Activated CD4-positive, alpha-beta T cell treated with anti-CD3 and anti-CD28 coated beads, Interleukin-2, amount 50 U/mL, for 24 hours (primary cell): ENCODE measurements at regions not wholly inside any gene's neighbourhood (a gene's known extent, or its start where the extent isn't known, plus 50 kb on each side); places are given as distances from the start of the nearest gene placed in this dataset.

Experiments
- DNase-seq, 2 donors: peaks; one replicate each; pipeline ENCODE4 v3.0.0-alpha.2; 2020; ENCODE audit warnings: low read depth in 1 of 2, low spot score in 1 of 2

DNA sequence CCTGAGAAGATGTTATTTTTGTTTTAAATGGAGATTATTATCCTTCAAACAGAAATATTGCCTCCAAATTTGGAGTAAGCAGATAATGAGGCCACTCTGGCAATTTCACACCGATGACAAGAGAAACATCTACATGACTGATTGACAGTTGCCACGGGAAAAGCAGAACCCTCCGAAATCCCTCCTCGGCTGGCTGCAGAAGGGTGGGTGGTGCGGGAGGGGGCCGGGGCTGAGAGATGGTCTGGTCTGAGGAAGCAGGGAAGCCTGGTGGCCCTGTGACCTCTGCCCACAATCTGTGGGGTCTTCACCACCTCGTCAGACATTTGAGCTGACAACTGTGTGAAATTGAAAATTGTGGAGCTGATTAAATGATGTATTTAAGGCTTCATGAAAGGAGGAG lies 503.2 kb downstream of the MN1 start:
- no peak for DNase-seq

DNA sequence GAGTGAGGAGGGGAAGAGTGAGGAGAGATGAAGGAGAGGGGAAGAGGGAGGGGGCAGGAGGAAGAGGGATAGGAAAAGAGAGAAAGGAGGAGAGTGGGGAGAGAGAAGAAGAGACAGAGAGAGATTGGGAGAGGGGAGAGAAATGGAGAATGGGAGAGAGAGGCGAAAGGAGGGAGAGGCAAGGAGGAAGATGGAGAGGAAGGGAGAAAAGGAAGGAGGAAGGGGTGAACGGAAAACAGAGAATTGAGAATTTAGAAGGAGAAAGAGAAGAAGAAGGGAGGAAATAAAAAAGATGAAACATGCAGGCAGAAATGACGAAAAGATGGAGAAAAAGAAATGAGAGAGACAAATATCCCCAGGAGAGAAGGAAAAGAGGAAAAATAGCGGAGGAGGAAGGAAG lies 502.8 kb downstream of the MN1 start:
- DNase-seq: no peak

- DNase-seq: no peak
These were observed 502.1 kb downstream of the MN1 start for GRCh38 chr22:27299181-27300085.

GRCh38 chr22:27300536-27301285 lies 500.8 kb downstream of the MN1 start:
- DNase-seq: no peak

DNA sequence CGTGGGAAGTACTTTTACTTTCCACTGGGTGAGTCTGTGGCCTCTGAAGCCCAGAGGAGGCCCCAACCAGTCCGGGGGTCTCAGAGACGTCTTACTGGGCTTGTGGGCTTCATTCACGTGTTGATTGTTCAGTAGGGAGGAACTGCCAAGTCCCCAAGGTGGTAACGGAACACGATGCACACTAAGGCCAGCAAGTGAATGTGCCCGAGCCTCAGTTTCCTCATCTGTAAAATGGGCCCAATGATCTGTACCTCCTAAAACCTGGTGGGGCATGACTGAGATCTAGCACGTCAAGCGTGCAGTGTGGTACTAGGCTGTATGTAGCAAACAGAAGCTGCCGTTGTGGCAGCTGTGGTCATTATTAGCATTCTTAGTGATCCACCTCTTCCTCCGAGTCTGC lies 499.1 kb downstream of the MN1 start:
- no peak for DNase-seq

- DNase-seq: no peak
These were observed 497.8 kb downstream of the MN1 start for GRCh38 chr22:27303718-27304117.

- DNase-seq: no peak
These were observed 494.8 kb downstream of the MN1 start for GRCh38 chr22:27306771-27307170.

- DNase-seq: no peak
These were observed 493.9 kb downstream of the MN1 start for GRCh38 chr22:27307545-27308247.

- no peak for DNase-seq
These were observed 493.0 kb downstream of the MN1 start for GRCh38 chr22:27308513-27308912.

DNA sequence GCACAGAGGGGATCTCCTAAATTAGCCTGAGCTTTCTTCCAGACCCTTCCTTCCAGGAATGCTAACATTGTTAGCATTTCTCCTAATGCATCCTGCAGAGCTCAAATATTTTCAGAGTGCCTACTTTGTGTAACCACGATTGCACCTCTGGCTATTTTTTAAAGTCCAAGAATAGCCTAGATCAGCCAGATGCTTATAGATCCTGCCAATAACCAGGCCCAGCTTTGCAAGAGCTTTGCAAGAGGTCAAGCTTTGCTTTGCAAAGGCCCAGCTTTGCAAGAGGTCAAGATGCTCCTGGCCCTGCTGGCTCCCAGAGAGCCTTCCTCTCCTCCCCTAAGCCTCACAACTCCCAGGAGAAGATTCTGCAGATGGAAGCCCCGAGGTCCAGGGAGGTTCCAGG lies 491.9 kb downstream of the MN1 start:
- no peak for DNase-seq

DNA sequence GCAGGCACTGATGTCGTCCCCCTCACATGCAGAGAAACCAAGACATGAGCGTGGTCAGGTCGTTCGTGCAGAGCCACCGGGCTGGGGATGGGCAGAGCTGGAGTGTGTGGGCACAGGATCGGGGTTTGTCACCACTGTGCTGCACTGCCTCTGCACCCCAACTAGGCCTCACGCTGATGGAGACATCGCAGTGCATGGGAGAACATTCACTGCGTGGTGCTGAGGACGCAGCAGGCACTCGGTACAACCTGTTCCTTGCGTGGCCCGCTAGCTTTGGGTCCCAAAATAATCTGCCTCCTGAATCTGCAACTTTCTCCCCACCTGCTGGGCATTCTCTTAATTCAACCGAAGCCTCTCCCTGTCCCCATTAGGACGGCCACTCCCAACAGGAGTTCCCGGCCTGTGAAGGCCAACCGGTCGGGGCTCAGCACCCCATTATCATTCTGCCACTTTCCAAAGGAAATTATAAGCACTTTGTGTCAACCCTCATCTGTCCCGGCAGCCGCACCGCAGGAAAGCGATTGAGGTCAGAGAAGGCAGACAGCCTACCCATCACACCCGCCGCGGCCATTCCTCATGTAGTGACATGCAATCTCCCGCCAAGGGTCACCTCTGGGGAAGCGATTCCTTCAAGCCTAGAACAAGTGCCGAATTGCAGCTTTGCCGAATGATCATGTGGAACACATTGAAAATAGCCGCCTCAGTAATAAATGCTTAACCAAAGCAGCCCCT lies 490.4 kb downstream of the MN1 start:
- DNase-seq: no peak

DNA sequence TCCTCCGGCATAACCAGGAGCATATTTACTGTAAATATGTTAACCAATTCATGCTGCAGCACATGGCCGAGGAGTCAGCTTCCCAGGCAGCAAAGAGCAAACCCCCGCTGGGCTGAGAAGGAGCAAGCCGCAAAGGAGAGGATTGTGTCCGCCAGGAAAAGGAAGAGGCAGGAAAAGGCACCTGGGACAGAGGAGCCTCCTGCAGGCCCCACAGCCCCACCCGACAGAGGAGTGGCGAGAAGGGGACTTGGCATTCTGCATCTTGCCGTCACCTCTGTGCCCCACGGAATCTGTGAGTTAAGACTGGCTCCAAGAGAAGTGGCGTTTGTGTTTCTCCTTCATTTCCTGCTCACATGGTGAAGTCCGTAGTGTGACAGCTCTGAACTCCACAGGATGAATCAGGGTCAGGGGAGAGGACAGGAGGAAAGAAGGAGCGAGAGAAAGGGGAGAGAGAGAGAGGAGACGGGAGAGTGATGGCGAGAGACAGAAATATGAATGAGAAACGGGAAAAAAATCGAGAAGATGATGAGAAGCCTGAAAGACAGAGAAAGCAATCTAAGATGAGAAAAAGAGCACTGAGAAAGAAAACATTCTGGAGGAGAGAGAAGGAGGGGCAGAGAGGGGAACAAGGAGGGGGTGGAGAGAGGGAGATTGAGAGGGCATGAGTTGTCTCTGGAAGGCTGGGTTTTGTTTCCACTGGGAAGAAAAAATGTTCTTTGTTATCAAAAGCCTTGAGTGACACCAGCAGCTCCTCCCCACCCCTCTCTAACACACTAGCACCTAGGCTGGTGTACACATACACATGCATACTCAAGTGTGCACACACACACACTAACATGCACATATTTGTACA lies 489.6 kb downstream of the MN1 start:
- no peak for DNase-seq

DNA sequence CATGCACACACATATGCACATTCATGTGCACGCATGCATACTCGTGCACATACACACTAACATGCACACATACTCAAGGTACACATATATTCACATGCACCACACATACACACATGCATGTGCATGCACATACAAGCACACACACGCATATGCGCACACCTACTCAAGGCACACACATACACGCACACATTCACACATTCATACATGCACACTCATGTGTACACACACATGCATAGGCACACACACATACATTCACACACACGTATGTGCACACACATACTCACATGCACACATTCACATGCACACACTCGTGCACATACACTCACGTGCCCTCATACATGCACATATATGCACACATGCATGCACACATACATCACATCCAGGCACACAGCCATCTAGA lies 489.0 kb downstream of the MN1 start:
- DNase-seq: no peak

- DNase-seq: no peak
These were observed 488.3 kb downstream of the MN1 start for GRCh38 chr22:27312966-27313855.

- no peak for DNase-seq
These were observed 487.2 kb downstream of the MN1 start for GRCh38 chr22:27314276-27314807.

DNA sequence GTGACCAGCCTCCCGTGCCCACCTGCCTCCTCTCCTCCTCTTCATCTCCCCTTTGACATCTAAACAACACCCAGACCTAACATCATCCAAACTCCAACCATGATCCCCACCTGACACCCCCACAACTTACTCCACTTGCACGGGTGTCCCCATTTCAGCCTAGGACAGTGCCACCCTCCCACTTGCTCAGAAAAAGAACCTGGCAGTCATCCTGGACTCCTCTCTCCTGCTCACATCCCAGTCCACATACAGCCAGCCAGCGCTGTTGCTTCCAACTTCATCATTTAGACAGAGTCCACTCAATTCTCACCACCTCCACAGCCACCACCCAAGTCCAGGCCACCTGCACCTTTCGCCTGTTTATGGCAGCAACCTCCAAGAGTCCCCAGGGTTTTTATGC lies 485.7 kb downstream of the MN1 start:
- no peak for DNase-seq

DNA sequence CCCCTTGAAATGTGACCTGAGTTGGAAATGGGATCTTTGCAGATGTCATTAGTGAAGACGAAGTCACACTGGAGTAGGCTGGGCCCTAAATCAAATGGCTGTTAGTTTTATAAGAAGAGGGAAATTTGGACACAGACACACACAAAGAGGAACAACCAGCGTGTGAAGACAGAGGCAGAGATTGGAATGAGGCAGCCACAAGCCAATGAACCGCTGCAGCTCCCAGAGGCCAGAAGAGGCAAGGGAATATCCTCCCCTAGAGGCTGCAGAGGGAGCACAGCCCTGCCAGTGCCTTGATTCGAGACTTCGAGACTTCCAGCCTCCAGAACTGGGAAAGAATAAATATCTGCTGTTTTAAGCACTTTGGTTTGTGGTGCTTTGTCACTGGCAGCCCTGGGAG lies 484.5 kb downstream of the MN1 start:
- no peak for DNase-seq

- DNase-seq: no peak
These were observed 483.6 kb downstream of the MN1 start for GRCh38 chr22:27317971-27318428.

GRCh38 chr22:27318516-27318915 lies 483.0 kb downstream of the MN1 start:
- no peak for DNase-seq
